GM12892 (cell line): ENCODE measurements at regions not wholly inside any gene's neighbourhood (a gene's known extent, or its start where the extent isn't known, plus 50 kb on each side); places are given as distances from the start of the nearest gene placed in this dataset.

Source experiments
- POLR2A ChIP-seq: IDR thresholded peaks from 2 replicates; pipeline ENCODE4 v1.6.1; 2011; ENCODE audit warnings: low read depth, low read length, control low read depth
- POLR2AphosphoS5 ChIP-seq: IDR thresholded peaks from 2 replicates; pipeline ENCODE4 v1.6.1; 2011; ENCODE audit warnings: low read depth, low read length, control low read depth
- TAF1 ChIP-seq: IDR thresholded peaks from 2 replicates; pipeline ENCODE4 v1.6.1; 2011; ENCODE audit warnings: low read depth, mild to moderate bottlenecking, control low read depth, low read length, borderline replicate concordance

- TF ChIP-seq POLR2A (no peak), TAF1 (no peak), POLR2AphosphoS5 (no peak)
Measured at GRCh38 chr7:113339661-113340060, 221.3 kb upstream of the SMIM30 start.
